ENCODE measurements at regions not wholly inside any gene's neighbourhood (a gene's known extent, or its start where the extent isn't known, plus 50 kb on each side); places are given as distances from the start of the nearest gene placed in this dataset.

- H3K9me3 ChIP-seq (replicated peaks), result no peaks in the 10 kb centered on the region
- H3K27ac ChIP-seq (replicated peaks), result no peak overlapping the region
- no peaks in the 10 kb centered on the region for H3K27me3 ChIP-seq (ENCODE audit: low read depth)
- intact Hi-C loops (cut with micrococcal nuclease), result no loop called here
- no peaks in the 10 kb centered on the region for H3K36me3 ChIP-seq
- no peak overlapping the region for H3K4me3 ChIP-seq
- no peak for DNase-seq
- no peak for TF ChIP-seq CTCF (IDR thresholded peaks at IDR 0.05; ENCODE audit: borderline replicate concordance)
- no peaks in the 10 kb centered on the region for H3K4me1 ChIP-seq
Measured at GRCh38 chr17:12536472-12536871, 129.2 kb upstream of the MYOCD start.

DNA sequence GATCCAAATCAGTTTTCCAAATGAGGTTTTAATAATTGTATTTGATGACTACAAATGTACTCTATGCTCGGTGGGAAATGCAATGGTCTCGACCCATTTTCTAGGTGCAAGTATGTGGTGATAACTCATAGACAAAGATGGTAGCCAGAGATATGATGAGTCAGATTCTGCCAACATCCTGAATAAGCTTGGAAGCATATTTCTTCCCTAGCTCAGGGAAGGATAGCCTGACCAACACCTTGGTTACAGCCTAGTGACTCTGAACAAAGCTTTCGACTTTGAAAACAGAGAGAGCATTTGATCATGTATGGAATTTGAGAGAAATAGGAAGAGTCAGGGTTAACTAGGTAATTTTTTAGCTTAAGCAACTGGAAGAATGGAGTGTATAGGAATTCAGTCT is 128.3 kb upstream of the MYOCD start:
- Histone ChIP-seq H3K36me3 (no peaks in the 10 kb centered on the region), H3K4me1 (no peaks in the 10 kb centered on the region), H3K9me3 (replicated peaks) (no peaks in the 10 kb centered on the region), H3K4me3 (no peak overlapping the region), H3K27me3 (ENCODE audit: low read depth) (no peaks in the 10 kb centered on the region), H3K27ac (replicated peaks) (no peak overlapping the region)
- intact Hi-C loops (cut with micrococcal nuclease), result no loop called here
- no peak for DNase-seq
- no peak for TF ChIP-seq CTCF (IDR thresholded peaks at IDR 0.05; ENCODE audit: borderline replicate concordance)

DNA sequence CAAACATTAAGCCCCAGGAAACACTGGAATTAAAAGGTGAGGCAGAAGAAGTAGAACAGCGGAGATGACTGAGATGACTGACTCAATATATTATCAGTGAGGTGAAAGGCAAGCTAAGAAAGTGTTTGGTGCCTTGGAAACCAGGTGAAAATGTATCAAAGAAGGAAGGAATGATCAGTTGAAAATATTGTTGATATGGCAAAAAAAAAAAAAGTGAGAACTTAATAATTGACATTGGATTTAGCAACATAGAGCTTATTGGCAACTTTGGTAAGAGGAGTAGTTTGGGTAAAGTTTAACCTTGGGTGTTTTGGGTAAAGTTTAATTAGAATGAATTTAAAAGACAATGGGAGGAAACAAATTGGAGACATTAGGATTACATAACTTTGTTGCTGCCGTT is 127.7 kb upstream of the MYOCD start:
- no peak overlapping the region for H3K27ac ChIP-seq (replicated peaks)
- H3K4me1 ChIP-seq, result no peaks in the 10 kb centered on the region
- no peaks in the 10 kb centered on the region for H3K9me3 ChIP-seq (replicated peaks)
- no peaks in the 10 kb centered on the region for H3K27me3 ChIP-seq (ENCODE audit: low read depth)
- intact Hi-C loops (cut with micrococcal nuclease), result no loop called here
- DNase-seq, result no peak
- H3K4me3 ChIP-seq, result no peak overlapping the region
- TF ChIP-seq CTCF (IDR thresholded peaks at IDR 0.05; ENCODE audit: borderline replicate concordance), result no peak
- no peaks in the 10 kb centered on the region for H3K36me3 ChIP-seq

DNA sequence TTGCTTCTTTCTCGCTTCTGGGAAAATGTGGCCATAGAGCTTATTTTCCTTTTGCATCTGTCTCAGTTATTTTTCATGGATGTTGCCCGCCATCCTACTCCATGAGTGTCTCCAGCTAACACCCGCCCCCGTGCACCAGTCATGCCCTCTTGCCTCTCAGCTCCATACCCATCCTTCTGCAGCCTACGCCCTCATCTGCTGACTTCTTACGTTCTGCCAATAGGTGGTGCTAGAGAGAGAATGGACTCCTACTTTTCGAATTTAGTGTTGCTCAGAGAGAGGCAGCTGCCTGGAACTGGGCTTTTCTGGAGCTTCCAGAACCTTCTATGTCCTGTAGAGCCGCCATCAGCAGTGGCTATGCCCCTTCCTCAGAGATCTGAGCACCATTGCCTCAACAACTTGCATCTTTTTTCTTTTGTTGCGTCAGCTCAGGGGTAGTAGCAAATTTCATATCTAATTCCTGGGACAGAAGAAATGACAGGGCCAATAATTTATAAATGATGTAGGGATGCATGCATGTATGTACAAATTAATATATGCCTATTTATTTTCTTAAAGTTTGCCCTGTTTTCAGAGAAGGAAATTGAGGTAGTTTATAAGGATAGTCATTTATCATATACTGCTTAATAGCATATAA is 119.7 kb upstream of the MYOCD start:
- Histone ChIP-seq H3K4me1 (peaks cover 20% of the 10 kb centered on the region), H3K27me3 (ENCODE audit: low read depth) (no peaks in the 10 kb centered on the region), H3K36me3 (no peaks in the 10 kb centered on the region), H3K27ac (replicated peaks) (no peak overlapping the region), H3K4me3 (no peak overlapping the region), H3K9me3 (replicated peaks) (no peaks in the 10 kb centered on the region)
- intact Hi-C loops (cut with micrococcal nuclease), result loop anchor here (5.0 kb wide), 1 partner anchor 121 kb away; the partner anchor contains the start of gene MYOCD
- TF ChIP-seq CTCF (IDR thresholded peaks at IDR 0.05; ENCODE audit: borderline replicate concordance), result peak; percentile 77
- no peak for DNase-seq

DNA sequence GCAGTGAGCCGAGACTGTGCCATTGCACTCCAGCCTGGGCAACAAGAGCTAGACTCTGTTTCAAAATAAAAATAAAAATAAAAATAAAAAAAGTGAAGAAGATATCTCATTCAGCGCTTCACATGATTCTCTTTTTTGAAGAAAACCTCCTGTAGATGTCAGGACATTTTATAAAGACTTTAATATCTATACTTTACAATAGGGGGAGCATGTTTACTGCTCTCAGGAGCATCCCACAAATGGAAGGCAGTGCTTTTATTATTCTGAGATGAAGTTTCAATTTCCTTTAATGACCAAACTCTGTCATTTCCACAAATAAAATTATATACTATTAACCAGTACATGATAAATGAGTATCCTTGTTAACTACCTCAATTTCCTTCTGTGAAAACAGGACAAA is 118.7 kb upstream of the MYOCD start:
- Histone ChIP-seq H3K36me3 (no peaks in the 10 kb centered on the region), H3K27ac (replicated peaks) (no peak overlapping the region), H3K9me3 (replicated peaks) (no peaks in the 10 kb centered on the region), H3K27me3 (ENCODE audit: low read depth) (no peaks in the 10 kb centered on the region), H3K4me3 (no peak overlapping the region), H3K4me1 (peaks cover 20% of the 10 kb centered on the region)
- TF ChIP-seq CTCF (IDR thresholded peaks at IDR 0.05; ENCODE audit: borderline replicate concordance), result peak; percentile 24
- intact Hi-C loops (cut with micrococcal nuclease), result loop anchor here (5.0 kb wide), 1 partner anchor 120 kb away; the partner anchor contains the start of gene MYOCD
- no peak for DNase-seq

Measured in left ventricle myocardium inferior (tissue), 1 donor.